ENCODE measurements at regions not wholly inside any gene's neighbourhood (a gene's known extent, or its start where the extent isn't known, plus 50 kb on each side); places are given as distances from the start of the nearest gene placed in this dataset.

DNA sequence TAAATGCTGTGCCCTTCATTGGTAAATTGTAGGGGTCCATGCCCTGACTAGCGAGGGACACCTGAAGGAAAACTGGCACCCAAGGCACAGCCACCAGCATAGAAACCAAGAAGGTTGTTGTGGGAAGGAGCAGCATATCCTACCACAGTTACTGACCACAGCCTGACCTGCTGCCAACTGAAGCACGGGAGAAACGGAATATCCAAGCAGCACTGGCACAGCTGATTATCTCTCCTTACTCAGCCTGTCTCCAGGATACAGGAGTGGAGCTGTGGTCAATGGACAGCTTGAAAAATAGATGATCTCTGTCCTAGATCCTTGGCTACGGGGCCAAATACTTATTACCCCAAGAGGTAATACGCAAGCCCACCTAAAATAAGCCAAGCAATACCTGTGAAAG is 164.5 kb downstream of the ATPSCKMT start:
- TF ChIP-seq, protein P1, sequence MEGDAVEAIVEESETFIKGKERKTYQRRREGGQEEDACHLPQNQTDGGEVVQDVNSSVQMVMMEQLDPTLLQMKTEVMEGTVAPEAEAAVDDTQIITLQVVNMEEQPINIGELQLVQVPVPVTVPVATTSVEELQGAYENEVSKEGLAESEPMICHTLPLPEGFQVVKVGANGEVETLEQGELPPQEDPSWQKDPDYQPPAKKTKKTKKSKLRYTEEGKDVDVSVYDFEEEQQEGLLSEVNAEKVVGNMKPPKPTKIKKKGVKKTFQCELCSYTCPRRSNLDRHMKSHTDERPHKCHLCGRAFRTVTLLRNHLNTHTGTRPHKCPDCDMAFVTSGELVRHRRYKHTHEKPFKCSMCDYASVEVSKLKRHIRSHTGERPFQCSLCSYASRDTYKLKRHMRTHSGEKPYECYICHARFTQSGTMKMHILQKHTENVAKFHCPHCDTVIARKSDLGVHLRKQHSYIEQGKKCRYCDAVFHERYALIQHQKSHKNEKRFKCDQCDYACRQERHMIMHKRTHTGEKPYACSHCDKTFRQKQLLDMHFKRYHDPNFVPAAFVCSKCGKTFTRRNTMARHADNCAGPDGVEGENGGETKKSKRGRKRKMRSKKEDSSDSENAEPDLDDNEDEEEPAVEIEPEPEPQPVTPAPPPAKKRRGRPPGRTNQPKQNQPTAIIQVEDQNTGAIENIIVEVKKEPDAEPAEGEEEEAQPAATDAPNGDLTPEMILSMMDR (IDR thresholded peaks at IDR 0.05; ENCODE audit: low read depth, low read length): no peak
- TF ChIP-seq MYC (IDR thresholded peaks at IDR 0.05; ENCODE audit: low read depth, low read length) (no peak), POLR2A (IDR thresholded peaks at IDR 0.05; ENCODE audit: extremely low read depth, insufficient read length) (no peak)

Data from NB4 (cell line).